ENCODE measurements at regions not wholly inside any gene's neighbourhood (a gene's known extent, or its start where the extent isn't known, plus 50 kb on each side); places are given as distances from the start of the nearest gene placed in this dataset.

DNA sequence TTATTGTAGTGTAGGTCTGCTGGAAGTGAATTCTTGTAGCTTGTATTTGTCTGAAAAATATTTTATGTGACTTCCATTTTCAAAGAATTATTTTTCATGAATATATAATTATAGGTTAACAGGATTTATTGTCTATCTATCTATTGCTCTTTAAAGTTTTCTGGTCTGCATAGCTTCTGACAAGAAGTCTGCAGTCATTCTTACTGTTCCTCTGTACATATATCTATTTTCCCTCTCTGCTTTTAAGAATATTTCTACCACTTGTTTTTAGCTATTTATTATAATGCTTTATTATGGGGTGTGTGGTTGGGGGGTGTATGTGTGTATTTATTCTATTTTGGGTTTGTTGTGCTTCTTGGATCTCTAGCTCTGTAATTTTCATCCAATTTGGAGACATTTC lies 77.4 kb downstream of the ETS2 start:
- Histone ChIP-seq H3K4me3 (no peak overlapping the region), H3K27ac (no peak overlapping the region), H3K36me3 (no peaks in the 10 kb centered on the region), H3K9me3 (no peaks in the 10 kb centered on the region), H3K4me1 (replicated peaks) (no peaks in the 10 kb centered on the region), H3K27me3 (replicated peaks; ENCODE audit: insufficient read depth) (no peaks in the 10 kb centered on the region)
- intact Hi-C loops (cut with DNase I), result no loop called here
- DNase-seq (ENCODE audit: low spot score), result no peak
- TF ChIP-seq, protein P1, sequence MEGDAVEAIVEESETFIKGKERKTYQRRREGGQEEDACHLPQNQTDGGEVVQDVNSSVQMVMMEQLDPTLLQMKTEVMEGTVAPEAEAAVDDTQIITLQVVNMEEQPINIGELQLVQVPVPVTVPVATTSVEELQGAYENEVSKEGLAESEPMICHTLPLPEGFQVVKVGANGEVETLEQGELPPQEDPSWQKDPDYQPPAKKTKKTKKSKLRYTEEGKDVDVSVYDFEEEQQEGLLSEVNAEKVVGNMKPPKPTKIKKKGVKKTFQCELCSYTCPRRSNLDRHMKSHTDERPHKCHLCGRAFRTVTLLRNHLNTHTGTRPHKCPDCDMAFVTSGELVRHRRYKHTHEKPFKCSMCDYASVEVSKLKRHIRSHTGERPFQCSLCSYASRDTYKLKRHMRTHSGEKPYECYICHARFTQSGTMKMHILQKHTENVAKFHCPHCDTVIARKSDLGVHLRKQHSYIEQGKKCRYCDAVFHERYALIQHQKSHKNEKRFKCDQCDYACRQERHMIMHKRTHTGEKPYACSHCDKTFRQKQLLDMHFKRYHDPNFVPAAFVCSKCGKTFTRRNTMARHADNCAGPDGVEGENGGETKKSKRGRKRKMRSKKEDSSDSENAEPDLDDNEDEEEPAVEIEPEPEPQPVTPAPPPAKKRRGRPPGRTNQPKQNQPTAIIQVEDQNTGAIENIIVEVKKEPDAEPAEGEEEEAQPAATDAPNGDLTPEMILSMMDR (IDR thresholded peaks at IDR 0.05), result no peak
- TF ChIP-seq POLR2AphosphoS5 (IDR thresholded peaks at IDR 0.05) (no peak), POLR2A (IDR thresholded peaks at IDR 0.05) (no peak)

DNA sequence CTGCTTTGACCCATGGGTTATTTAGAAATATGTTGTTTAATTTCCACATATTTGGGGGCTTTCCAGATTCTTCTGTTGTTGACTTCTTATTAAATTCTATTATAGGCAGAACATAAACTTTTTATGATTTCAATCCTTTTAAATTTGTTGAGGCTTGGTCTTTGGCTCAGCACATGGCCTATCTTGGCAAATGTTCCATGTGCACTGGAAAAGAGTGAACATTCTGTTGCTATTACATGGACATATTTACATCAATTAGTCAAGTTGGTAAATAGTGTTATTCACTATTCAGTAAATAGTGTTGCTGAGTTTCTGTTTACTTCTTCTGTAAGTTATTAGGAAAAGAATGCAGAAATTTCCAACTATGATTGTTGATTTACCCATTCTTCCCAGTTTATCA lies 75.4 kb downstream of the ETS2 start:
- Histone ChIP-seq H3K36me3 (no peaks in the 10 kb centered on the region), H3K4me3 (no peak overlapping the region), H3K27me3 (replicated peaks; ENCODE audit: insufficient read depth) (no peaks in the 10 kb centered on the region), H3K4me1 (replicated peaks) (no peaks in the 10 kb centered on the region), H3K27ac (no peak overlapping the region), H3K9me3 (no peaks in the 10 kb centered on the region)
- TF ChIP-seq POLR2A (IDR thresholded peaks at IDR 0.05) (no peak), POLR2AphosphoS5 (IDR thresholded peaks at IDR 0.05) (no peak)
- TF ChIP-seq, protein P1 (IDR thresholded peaks at IDR 0.05), result no peak
- DNase-seq (ENCODE audit: low spot score), result no peak
- intact Hi-C loops (cut with DNase I), result no loop called here

DNA sequence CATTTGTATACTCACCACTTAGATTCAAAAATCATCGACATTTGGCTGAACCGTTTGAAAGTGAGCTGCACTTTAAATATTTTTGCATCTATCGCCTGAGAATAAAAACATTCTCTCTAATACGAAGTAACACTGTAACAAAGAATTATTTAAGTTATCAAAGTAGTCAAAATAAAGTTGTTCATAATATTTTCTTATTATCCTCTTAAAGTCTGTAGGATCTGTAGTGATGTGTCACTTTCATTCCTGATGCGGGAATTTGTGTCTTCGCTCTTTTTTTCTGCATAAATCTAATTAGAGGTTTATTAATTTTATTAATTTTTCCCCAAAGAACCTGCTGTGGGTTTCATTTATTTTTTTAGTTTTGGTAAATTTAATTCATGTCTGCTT lies 74.8 kb downstream of the ETS2 start:
- 95% methylated on average over 6 of the region's 6 CpGs for WGBS
- no peaks in the 10 kb centered on the region for H3K36me3 ChIP-seq
- no peak for DNase-seq (ENCODE audit: low spot score)
- TF ChIP-seq POLR2A (IDR thresholded peaks at IDR 0.05), result no peak
- TF ChIP-seq POLR2AphosphoS5 (IDR thresholded peaks at IDR 0.05), result no peak
- TF ChIP-seq, protein P1 (IDR thresholded peaks at IDR 0.05), result no peak
- no peaks in the 10 kb centered on the region for H3K27me3 ChIP-seq (replicated peaks; ENCODE audit: insufficient read depth)
- no peaks in the 10 kb centered on the region for H3K9me3 ChIP-seq
- no peak overlapping the region for H3K4me3 ChIP-seq
- H3K4me1 ChIP-seq (replicated peaks), result no peaks in the 10 kb centered on the region
- H3K27ac ChIP-seq, result no peak overlapping the region
- intact Hi-C loops (cut with DNase I), result no loop called here

- no peak for TF ChIP-seq POLR2AphosphoS5 (IDR thresholded peaks at IDR 0.05)
- TF ChIP-seq, protein P1 (IDR thresholded peaks at IDR 0.05), result no peak
- no peak for TF ChIP-seq POLR2A (IDR thresholded peaks at IDR 0.05)
- no peaks in the 10 kb centered on the region for H3K36me3 ChIP-seq
- H3K4me3 ChIP-seq, result no peak overlapping the region
- H3K9me3 ChIP-seq, result no peaks in the 10 kb centered on the region
- DNase-seq (ENCODE audit: low spot score), result no peak
- H3K4me1 ChIP-seq (replicated peaks), result no peaks in the 10 kb centered on the region
- 74% methylated on average over 4 of the region's 4 CpGs for WGBS
- H3K27me3 ChIP-seq (replicated peaks; ENCODE audit: insufficient read depth), result no peaks in the 10 kb centered on the region
- intact Hi-C loops (cut with DNase I), result no loop called here
- H3K27ac ChIP-seq, result no peak overlapping the region
Observed at GRCh38 chr21:38879912-38880576, 74.3 kb downstream of the ETS2 start.

DNA sequence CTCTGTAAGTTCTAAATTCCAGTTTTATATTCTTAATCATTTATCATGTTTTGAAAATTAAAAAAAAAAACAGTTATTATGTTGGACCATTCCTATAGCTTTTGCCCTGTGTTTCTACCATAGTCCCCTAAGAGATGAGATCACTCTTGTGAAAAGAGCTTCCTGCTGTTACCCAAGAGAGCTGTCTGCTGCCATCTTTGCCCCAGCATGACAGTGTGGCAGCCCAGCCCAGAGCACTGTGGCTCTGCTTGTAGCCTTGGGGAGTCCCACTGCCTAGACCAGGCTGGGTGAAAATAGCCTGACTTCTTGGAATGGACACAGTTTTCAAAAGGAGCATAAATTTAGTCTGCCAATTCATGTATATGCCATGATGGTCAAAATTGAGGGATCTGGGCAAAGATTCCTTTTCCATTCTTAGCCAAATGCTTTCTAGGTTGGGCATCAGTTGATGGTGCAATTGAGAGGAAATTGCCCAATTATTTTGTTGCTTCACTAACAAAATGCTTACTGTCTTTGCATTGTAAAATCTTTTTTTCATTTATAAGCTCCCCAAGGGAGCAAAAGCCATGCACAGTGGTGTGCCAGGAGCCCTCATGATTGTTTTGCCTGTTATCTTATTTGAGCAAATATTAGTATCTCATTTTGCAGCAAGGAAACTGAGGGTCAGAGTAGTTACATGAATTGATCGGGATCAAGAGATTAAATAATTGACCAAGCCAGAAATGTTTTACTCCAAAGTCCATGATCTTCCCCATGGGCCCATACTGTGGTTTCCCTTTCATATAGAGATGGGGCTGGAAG lies 72.8 kb downstream of the ETS2 start:
- 100% methylated on average over 1 of the region's 1 CpG for WGBS
- H3K27me3 ChIP-seq (replicated peaks; ENCODE audit: insufficient read depth), result no peaks in the 10 kb centered on the region
- intact Hi-C loops (cut with DNase I), result no loop called here

More for the DNA sequence above, 72.8 kb downstream of the ETS2 start:
- Histone ChIP-seq H3K36me3 (no peaks in the 10 kb centered on the region), H3K27ac (no peak overlapping the region), H3K4me3 (no peak overlapping the region), H3K4me1 (replicated peaks) (no peaks in the 10 kb centered on the region), H3K9me3 (no peaks in the 10 kb centered on the region)
- no peak for DNase-seq (ENCODE audit: low spot score)
- TF ChIP-seq POLR2A (IDR thresholded peaks at IDR 0.05) (no peak), POLR2AphosphoS5 (IDR thresholded peaks at IDR 0.05) (no peak)
- TF ChIP-seq, protein P1 (IDR thresholded peaks at IDR 0.05), result no peak

Data from prostate gland (tissue), 2 donors.